Epithelial cell of esophagus (primary cell): ENCODE measurements at regions not wholly inside any gene's neighbourhood (a gene's known extent, or its start where the extent isn't known, plus 50 kb on each side); places are given as distances from the start of the nearest gene placed in this dataset.

Experiments
- DNase-seq: peaks from one replicate; pipeline ENCODE4 v3.0.0; 2010; ENCODE audit warnings: low read depth
- H3K4me3 ChIP-seq: 2 replicates; pipeline ENCODE4 v1.5.1; 2011; ENCODE audit warnings: mild to moderate bottlenecking, low read length, control low read depth
- CTCF ChIP-seq: IDR thresholded peaks from 2 replicates; pipeline ENCODE4 v1.5.1; 2011; ENCODE audit warnings: low read depth, mild to moderate bottlenecking, low read length, control low read depth, inconsistent platforms; ENCODE audit not compliant: insufficient read depth; ENCODE audit errors: missing control alignments

GRCh38 chr5:124343451-124343867, 403.0 kb downstream of the ZNF608 start:
- H3K4me3 ChIP-seq, result no peak overlapping the region
- DNase-seq, result peak; percentile 21
- TF ChIP-seq CTCF, result no peak

GRCh38 chr5:124342986-124343385, 403.5 kb downstream of the ZNF608 start:
- no peak for DNase-seq
- H3K4me3 ChIP-seq, result no peak overlapping the region
- no peak for TF ChIP-seq CTCF

GRCh38 chr5:124342584-124342983, 403.9 kb downstream of the ZNF608 start:
- no peak for TF ChIP-seq CTCF
- DNase-seq, result no peak
- H3K4me3 ChIP-seq, result no peak overlapping the region

GRCh38 chr5:124342027-124342471, 404.4 kb downstream of the ZNF608 start:
- no peak overlapping the region for H3K4me3 ChIP-seq
- DNase-seq, result no peak
- no peak for TF ChIP-seq CTCF

- H3K4me3 ChIP-seq, result no peak overlapping the region
- DNase-seq, result no peak
- TF ChIP-seq CTCF, result no peak
Measured at GRCh38 chr5:124341066-124341858, 405.2 kb downstream of the ZNF608 start.

- no peak overlapping the region for H3K4me3 ChIP-seq
- TF ChIP-seq CTCF, result no peak
- no peak for DNase-seq
Measured at GRCh38 chr5:124337996-124338395, 408.4 kb downstream of the ZNF608 start.
